ENCODE measurements at regions not wholly inside any gene's neighbourhood (a gene's known extent, or its start where the extent isn't known, plus 50 kb on each side); places are given as distances from the start of the nearest gene placed in this dataset.

GRCh38 chr3:107055181-107055942 is 321.9 kb upstream of the CCDC54 start:
- TF ChIP-seq, protein P1, sequence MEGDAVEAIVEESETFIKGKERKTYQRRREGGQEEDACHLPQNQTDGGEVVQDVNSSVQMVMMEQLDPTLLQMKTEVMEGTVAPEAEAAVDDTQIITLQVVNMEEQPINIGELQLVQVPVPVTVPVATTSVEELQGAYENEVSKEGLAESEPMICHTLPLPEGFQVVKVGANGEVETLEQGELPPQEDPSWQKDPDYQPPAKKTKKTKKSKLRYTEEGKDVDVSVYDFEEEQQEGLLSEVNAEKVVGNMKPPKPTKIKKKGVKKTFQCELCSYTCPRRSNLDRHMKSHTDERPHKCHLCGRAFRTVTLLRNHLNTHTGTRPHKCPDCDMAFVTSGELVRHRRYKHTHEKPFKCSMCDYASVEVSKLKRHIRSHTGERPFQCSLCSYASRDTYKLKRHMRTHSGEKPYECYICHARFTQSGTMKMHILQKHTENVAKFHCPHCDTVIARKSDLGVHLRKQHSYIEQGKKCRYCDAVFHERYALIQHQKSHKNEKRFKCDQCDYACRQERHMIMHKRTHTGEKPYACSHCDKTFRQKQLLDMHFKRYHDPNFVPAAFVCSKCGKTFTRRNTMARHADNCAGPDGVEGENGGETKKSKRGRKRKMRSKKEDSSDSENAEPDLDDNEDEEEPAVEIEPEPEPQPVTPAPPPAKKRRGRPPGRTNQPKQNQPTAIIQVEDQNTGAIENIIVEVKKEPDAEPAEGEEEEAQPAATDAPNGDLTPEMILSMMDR (IDR thresholded peaks at IDR 0.05), result no peak
- TF ChIP-seq POLR2AphosphoS5 (IDR thresholded peaks at IDR 0.05) (no peak), POLR2A (IDR thresholded peaks at IDR 0.05) (no peak)

Measured in transverse colon (tissue), 4 donors.